Fibroblast of skin of back (primary cell): ENCODE measurements at regions not wholly inside any gene's neighbourhood (a gene's known extent, or its start where the extent isn't known, plus 50 kb on each side); places are given as distances from the start of the nearest gene placed in this dataset.

ENCODE experiments used
- DNase-seq: peaks from one replicate; pipeline ENCODE4 v3.0.0-alpha.2; 2013

- DNase-seq = no peak
These were observed 621.8 kb upstream of the ZFHX3 start for GRCh38 chr16:73669535-73670274.

GRCh38 chr16:73663720-73664119, 615.8 kb upstream of the ZFHX3 start:
- DNase-seq = no peak

GRCh38 chr16:73636196-73636595, 588.3 kb upstream of the ZFHX3 start:
- no peak for DNase-seq

GRCh38 chr16:73629011-73629410, 581.1 kb upstream of the ZFHX3 start:
- DNase-seq = no peak

GRCh38 chr16:73617738-73618137, 569.8 kb upstream of the ZFHX3 start:
- no peak for DNase-seq

- no peak for DNase-seq
These were observed 568.8 kb upstream of the ZFHX3 start for GRCh38 chr16:73616770-73617169.

- peak; percentile 1 for DNase-seq
These were observed 568.3 kb upstream of the ZFHX3 start for GRCh38 chr16:73616166-73616753.

GRCh38 chr16:73615071-73615940, 567.4 kb upstream of the ZFHX3 start:
- no peak for DNase-seq

- no peak for DNase-seq
These were observed 566.2 kb upstream of the ZFHX3 start for GRCh38 chr16:73614131-73614530.

GRCh38 chr16:73610605-73611156, 562.8 kb upstream of the ZFHX3 start:
- DNase-seq = no peak

- DNase-seq = no peak
These were observed 562.2 kb upstream of the ZFHX3 start for GRCh38 chr16:73610160-73610559.

- no peak for DNase-seq
These were observed 561.0 kb upstream of the ZFHX3 start for GRCh38 chr16:73608911-73609310.

- DNase-seq = peak; percentile 1
These were observed 557.4 kb upstream of the ZFHX3 start for GRCh38 chr16:73605309-73605708.

- no peak for DNase-seq
These were observed 554.0 kb upstream of the ZFHX3 start for GRCh38 chr16:73601911-73602310.

GRCh38 chr16:73599870-73600269, 551.9 kb upstream of the ZFHX3 start:
- no peak for DNase-seq

GRCh38 chr16:73599351-73599750, 551.4 kb upstream of the ZFHX3 start:
- no peak for DNase-seq

- no peak for DNase-seq
These were observed 536.2 kb upstream of the ZFHX3 start for GRCh38 chr16:73584157-73584556.

- DNase-seq = peak; percentile 85
These were observed 524.4 kb upstream of the ZFHX3 start for GRCh38 chr16:73572135-73572828.

GRCh38 chr16:73569266-73569980, 521.5 kb upstream of the ZFHX3 start:
- DNase-seq = no peak

- DNase-seq = no peak
These were observed 520.8 kb upstream of the ZFHX3 start for GRCh38 chr16:73568769-73569168.

- DNase-seq = no peak
These were observed 518.0 kb upstream of the ZFHX3 start for GRCh38 chr16:73565925-73566324.

GRCh38 chr16:73565263-73565662, 517.3 kb upstream of the ZFHX3 start:
- DNase-seq = no peak
